Stromal cell of bone marrow (primary cell): ENCODE measurements at regions not wholly inside any gene's neighbourhood (a gene's known extent, or its start where the extent isn't known, plus 50 kb on each side); places are given as distances from the start of the nearest gene placed in this dataset.

Experiments used
- DNase-seq: peaks from one replicate; pipeline ENCODE4 v3.0.0-alpha.2; 2012; ENCODE audit warnings: low read depth

GRCh38 chr7:70907259-70908247 is 224.4 kb upstream of the GALNT17 start:
- no peak for DNase-seq

GRCh38 chr7:70913924-70914323 is 218.0 kb upstream of the GALNT17 start:
- no peak for DNase-seq

GRCh38 chr7:70915067-70915466 is 216.9 kb upstream of the GALNT17 start:
- no peak for DNase-seq

- DNase-seq = no peak
Measured at GRCh38 chr7:70919481-70920073, 212.4 kb upstream of the GALNT17 start.

- DNase-seq = no peak
Measured at GRCh38 chr7:70920876-70921275, 211.1 kb upstream of the GALNT17 start.

- no peak for DNase-seq
Measured at GRCh38 chr7:70923181-70923845, 208.6 kb upstream of the GALNT17 start.

- no peak for DNase-seq
Measured at GRCh38 chr7:70925411-70926115, 206.4 kb upstream of the GALNT17 start.

- no peak for DNase-seq
Measured at GRCh38 chr7:70926666-70927065, 205.3 kb upstream of the GALNT17 start.

- DNase-seq = no peak
Measured at GRCh38 chr7:70935311-70935710, 196.6 kb upstream of the GALNT17 start.

- DNase-seq = no peak
Measured at GRCh38 chr7:70935854-70936253, 196.1 kb upstream of the GALNT17 start.

- no peak for DNase-seq
Measured at GRCh38 chr7:70937424-70937823, 194.5 kb upstream of the GALNT17 start.

- DNase-seq = no peak
Measured at GRCh38 chr7:70940597-70940996, 191.3 kb upstream of the GALNT17 start.

GRCh38 chr7:70942791-70943190 is 189.2 kb upstream of the GALNT17 start:
- DNase-seq = no peak

GRCh38 chr7:70944516-70944915 is 187.4 kb upstream of the GALNT17 start:
- no peak for DNase-seq

- no peak for DNase-seq
Measured at GRCh38 chr7:70947181-70947580, 184.8 kb upstream of the GALNT17 start.

GRCh38 chr7:70949862-70950261 is 182.1 kb upstream of the GALNT17 start:
- DNase-seq = no peak

- DNase-seq = no peak
Measured at GRCh38 chr7:70951271-70951962, 180.5 kb upstream of the GALNT17 start.

GRCh38 chr7:70952311-70952710 is 179.6 kb upstream of the GALNT17 start:
- no peak for DNase-seq

- DNase-seq = no peak
Measured at GRCh38 chr7:70953331-70953741, 178.6 kb upstream of the GALNT17 start.

GRCh38 chr7:70953796-70954195 is 178.1 kb upstream of the GALNT17 start:
- no peak for DNase-seq

GRCh38 chr7:70972693-70973092 is 159.3 kb upstream of the GALNT17 start:
- DNase-seq = no peak

GRCh38 chr7:70975754-70976153 is 156.2 kb upstream of the GALNT17 start:
- no peak for DNase-seq
